ENCODE measurements at regions not wholly inside any gene's neighbourhood (a gene's known extent, or its start where the extent isn't known, plus 50 kb on each side); places are given as distances from the start of the nearest gene placed in this dataset.
"Not testable (repeated sequence)": the region's sequence is repeated elsewhere in the genome, so short reads cannot be mapped to it uniquely, and the experiment has no call there.

GRCh38 chr12:62008703-62009102 is 251.5 kb upstream of the USP15 start:
- no peak for DNase-seq (ENCODE audit: low read depth in 2 of 2)

GRCh38 chr12:62009445-62009844 is 250.8 kb upstream of the USP15 start:
- no peak for DNase-seq (ENCODE audit: low read depth in 2 of 2)

- DNase-seq (ENCODE audit: low read depth in 2 of 2): not testable (repeated sequence)
Observed at GRCh38 chr12:62010331-62010906, 249.8 kb upstream of the USP15 start.

- DNase-seq (ENCODE audit: low read depth in 2 of 2): not testable (repeated sequence)
Observed at GRCh38 chr12:62010973-62011372, 249.2 kb upstream of the USP15 start.

GRCh38 chr12:62014330-62014729 is 245.9 kb upstream of the USP15 start:
- DNase-seq (ENCODE audit: low read depth in 2 of 2): no peak

- DNase-seq (ENCODE audit: low read depth in 2 of 2): no peak
Observed at GRCh38 chr12:62016021-62016420, 244.2 kb upstream of the USP15 start.

- DNase-seq (ENCODE audit: low read depth in 2 of 2): no peak
Observed at GRCh38 chr12:62021808-62022207, 238.4 kb upstream of the USP15 start.

- DNase-seq (ENCODE audit: low read depth in 2 of 2): no peak
Observed at GRCh38 chr12:62028536-62028935, 231.7 kb upstream of the USP15 start.

GRCh38 chr12:62032870-62033269 is 227.3 kb upstream of the USP15 start:
- no peak for DNase-seq (ENCODE audit: low read depth in 2 of 2)

GRCh38 chr12:62044450-62045135 is 215.6 kb upstream of the USP15 start:
- DNase-seq (ENCODE audit: low read depth in 2 of 2): no peak

GRCh38 chr12:62045211-62045610 is 215.0 kb upstream of the USP15 start:
- DNase-seq (ENCODE audit: low read depth in 2 of 2): no peak

- no peak for DNase-seq (ENCODE audit: low read depth in 2 of 2)
Observed at GRCh38 chr12:62050785-62051184, 209.4 kb upstream of the USP15 start.

GRCh38 chr12:62069976-62070375 is 190.2 kb upstream of the USP15 start:
- no peak for DNase-seq (ENCODE audit: low read depth in 2 of 2)

- DNase-seq (ENCODE audit: low read depth in 2 of 2): not testable (repeated sequence)
Observed at GRCh38 chr12:62073236-62073635, 187.0 kb upstream of the USP15 start.

- no peak for DNase-seq (ENCODE audit: low read depth in 2 of 2)
Observed at GRCh38 chr12:62075870-62076269, 184.3 kb upstream of the USP15 start.

- DNase-seq (ENCODE audit: low read depth in 2 of 2): no peak
Observed at GRCh38 chr12:62078020-62078419, 182.2 kb upstream of the USP15 start.

- DNase-seq (ENCODE audit: low read depth in 2 of 2): no peak
Observed at GRCh38 chr12:62082448-62082847, 177.8 kb upstream of the USP15 start.

GRCh38 chr12:62098132-62098531 is 162.1 kb upstream of the USP15 start:
- DNase-seq (ENCODE audit: low read depth in 2 of 2): no peak

GRCh38 chr12:62103748-62104147 is 156.5 kb upstream of the USP15 start:
- DNase-seq (ENCODE audit: low read depth in 2 of 2): no peak

- DNase-seq (ENCODE audit: low read depth in 2 of 2): no peak
Observed at GRCh38 chr12:62106547-62107185, 153.5 kb upstream of the USP15 start.

GRCh38 chr12:62113366-62114011 is 146.7 kb upstream of the USP15 start:
- DNase-seq (ENCODE audit: low read depth in 2 of 2): no peak

GRCh38 chr12:62116986-62117385 is 143.2 kb upstream of the USP15 start:
- DNase-seq (ENCODE audit: low read depth in 2 of 2): no peak

GRCh38 chr12:62123721-62124203 is 136.4 kb upstream of the USP15 start:
- DNase-seq (ENCODE audit: low read depth in 2 of 2): peak; percentile 2 to 10

All from stimulated activated CD4-positive, alpha-beta T cell treated with anti-CD3 and anti-CD28 coated beads, Interleukin-15, amount 100 ng/mL, for 48 hours (primary cell).